Smooth muscle cell (in vitro differentiated cells): ENCODE measurements at regions not wholly inside any gene's neighbourhood (a gene's known extent, or its start where the extent isn't known, plus 50 kb on each side); places are given as distances from the start of the nearest gene placed in this dataset.

Source experiments
- DNase-seq: peaks from one replicate; lab custom pipeline; 2025; ENCODE audit not compliant: unreplicated experiment; lab: John Stamatoyannopoulos, UW
- H2AFZ ChIP-seq: fragments of 200-600 bp; sonication (generic); 2 replicates; pipeline ENCODE4 v1.6.0; 2016; ENCODE audit warnings: antibody characterized with exemption, low read depth, mild to moderate bottlenecking
- H3F3A ChIP-seq: fragments of 200-600 bp; sonication (generic); 2 replicates; pipeline ENCODE4 v1.6.0; 2017; ENCODE audit warnings: antibody characterized with exemption, low read depth
- H3K27ac ChIP-seq: fragments of 200-600 bp; sonication (generic); 2 replicates; pipeline ENCODE4 v1.5.1; 2016; ENCODE audit warnings: low read depth, mild to moderate bottlenecking
- H3K27me3 ChIP-seq: fragments of 200-600 bp; sonication (generic); 2 replicates; pipeline ENCODE4 v1.6.1; 2016; ENCODE audit warnings: low read depth, mild to moderate bottlenecking
- H3K36me3 ChIP-seq: fragments of 200-600 bp; sonication (generic); 2 replicates; pipeline ENCODE4 v1.5.1; 2016; ENCODE audit warnings: low read depth
- H3K4me1 ChIP-seq: fragments of 200-600 bp; sonication (generic); 2 replicates; pipeline ENCODE4 v1.5.1; 2016; ENCODE audit warnings: low read depth
- H3K4me2 ChIP-seq: fragments of 200-600 bp; sonication (generic); 2 replicates; pipeline ENCODE4 v1.6.0; 2016; ENCODE audit warnings: mild to moderate bottlenecking
- H3K4me3 ChIP-seq: fragments of 200-600 bp; sonication (generic); 2 replicates; pipeline ENCODE4 v1.5.1; 2016; ENCODE audit warnings: mild to moderate bottlenecking
- H3K79me2 ChIP-seq: fragments of 200-600 bp; sonication (generic); 2 replicates; pipeline ENCODE4 v1.6.0; 2016; ENCODE audit warnings: low read depth, mild to moderate bottlenecking
- H3K9ac ChIP-seq: fragments of 200-600 bp; sonication (generic); 2 replicates; pipeline ENCODE4 v1.6.0; 2016; ENCODE audit warnings: low read depth
- H3K9me3 ChIP-seq: fragments of 200-600 bp; sonication (generic); replicated peaks from 2 replicates; pipeline ENCODE4 v1.5.1; 2016; ENCODE audit warnings: low read depth
- H4K20me1 ChIP-seq: fragments of 200-600 bp; sonication (generic); 2 replicates; pipeline ENCODE4 v1.6.0; 2016; ENCODE audit warnings: low read depth
- WGBS: methylation state at CpG from one replicate; pipeline ENCODE4 v1.1.7; 2016; ENCODE audit warnings: low lambda C conversion rate; 5-methylcytosine and 5-hydroxymethylcytosine counted together
- TF ChIP-seq, protein P1 (sequence below): fragments of 200-600 bp; sonication (generic); IDR thresholded peaks from 2 replicates; pipeline ENCODE4 v1.5.1; 2017; ENCODE audit warnings: borderline replicate concordance, mild to moderate bottlenecking, antibody characterized with exemption; ENCODE audit not compliant: insufficient read depth, poor library complexity, severe bottlenecking

DNA sequence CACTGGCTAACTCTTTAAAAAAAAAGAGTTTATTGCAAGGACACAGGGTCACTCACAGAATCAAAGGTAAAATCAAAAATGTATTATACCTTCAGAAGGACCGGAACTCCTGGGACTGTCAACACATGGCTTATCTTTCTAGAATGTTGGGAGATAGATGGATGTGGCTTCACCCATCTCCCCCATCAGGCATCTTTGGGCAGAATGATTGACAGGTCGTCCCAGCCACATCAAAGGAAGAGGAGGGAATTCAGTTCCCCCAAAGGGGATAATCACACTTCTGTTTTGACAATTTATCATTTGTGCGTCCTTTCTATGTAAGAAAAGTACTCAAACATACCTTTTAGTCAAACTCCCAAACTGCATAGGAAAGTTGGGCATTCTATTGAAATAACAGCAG is 228.6 kb upstream of the CDH5 start:
- no peaks in the 10 kb centered on the region for H3K79me2 ChIP-seq
- no peaks in the 10 kb centered on the region for H3K27me3 ChIP-seq
- H3K4me1 ChIP-seq = no peaks in the 10 kb centered on the region
- H3K36me3 ChIP-seq = no peaks in the 10 kb centered on the region
- no peak overlapping the region for H3K4me2 ChIP-seq
- H3K9ac ChIP-seq = no peak overlapping the region
- WGBS = 74% methylated on average over 3 of the region's 3 CpGs
- H3K9me3 ChIP-seq = no peaks in the 10 kb centered on the region
- H3K27ac ChIP-seq = no peak overlapping the region
- TF ChIP-seq, protein P1, sequence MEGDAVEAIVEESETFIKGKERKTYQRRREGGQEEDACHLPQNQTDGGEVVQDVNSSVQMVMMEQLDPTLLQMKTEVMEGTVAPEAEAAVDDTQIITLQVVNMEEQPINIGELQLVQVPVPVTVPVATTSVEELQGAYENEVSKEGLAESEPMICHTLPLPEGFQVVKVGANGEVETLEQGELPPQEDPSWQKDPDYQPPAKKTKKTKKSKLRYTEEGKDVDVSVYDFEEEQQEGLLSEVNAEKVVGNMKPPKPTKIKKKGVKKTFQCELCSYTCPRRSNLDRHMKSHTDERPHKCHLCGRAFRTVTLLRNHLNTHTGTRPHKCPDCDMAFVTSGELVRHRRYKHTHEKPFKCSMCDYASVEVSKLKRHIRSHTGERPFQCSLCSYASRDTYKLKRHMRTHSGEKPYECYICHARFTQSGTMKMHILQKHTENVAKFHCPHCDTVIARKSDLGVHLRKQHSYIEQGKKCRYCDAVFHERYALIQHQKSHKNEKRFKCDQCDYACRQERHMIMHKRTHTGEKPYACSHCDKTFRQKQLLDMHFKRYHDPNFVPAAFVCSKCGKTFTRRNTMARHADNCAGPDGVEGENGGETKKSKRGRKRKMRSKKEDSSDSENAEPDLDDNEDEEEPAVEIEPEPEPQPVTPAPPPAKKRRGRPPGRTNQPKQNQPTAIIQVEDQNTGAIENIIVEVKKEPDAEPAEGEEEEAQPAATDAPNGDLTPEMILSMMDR = no peak
- H4K20me1 ChIP-seq = no peaks in the 10 kb centered on the region
- no peak overlapping the region for H3K4me3 ChIP-seq
- DNase-seq = no peak
- H2AFZ ChIP-seq = no peak overlapping the region
- no peaks in the 10 kb centered on the region for H3F3A ChIP-seq

DNA sequence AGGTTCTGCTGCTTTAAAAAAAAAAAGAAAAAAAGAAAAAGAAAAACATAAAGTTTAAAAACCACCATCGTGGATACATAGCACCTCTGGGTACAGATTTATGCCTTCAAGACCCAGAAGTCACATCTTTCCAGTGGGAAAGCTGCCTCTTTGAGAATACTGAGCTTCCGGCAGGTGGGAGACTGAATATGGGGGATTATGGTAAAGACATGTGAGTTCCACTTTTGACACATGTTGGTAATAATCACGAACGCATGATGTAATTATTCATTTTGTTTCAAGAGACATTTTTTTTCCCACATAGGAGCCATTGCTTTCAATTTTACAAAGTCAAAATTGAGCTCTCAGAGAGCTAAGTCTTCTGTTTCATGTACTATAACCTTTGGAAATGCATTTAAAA is 229.7 kb upstream of the CDH5 start:
- H3K36me3 ChIP-seq = no peaks in the 10 kb centered on the region
- H2AFZ ChIP-seq = no peak overlapping the region
- H3K27ac ChIP-seq = no peak overlapping the region
- no peaks in the 10 kb centered on the region for H3K27me3 ChIP-seq
- no peaks in the 10 kb centered on the region for H4K20me1 ChIP-seq
- H3F3A ChIP-seq = no peaks in the 10 kb centered on the region
- TF ChIP-seq, protein P1 = no peak
- H3K4me3 ChIP-seq = no peak overlapping the region
- DNase-seq = no peak
- no peak overlapping the region for H3K4me2 ChIP-seq
- H3K79me2 ChIP-seq = no peaks in the 10 kb centered on the region
- H3K9ac ChIP-seq = no peak overlapping the region
- no peaks in the 10 kb centered on the region for H3K4me1 ChIP-seq
- H3K9me3 ChIP-seq = no peaks in the 10 kb centered on the region
- 77% methylated on average over 4 of the region's 4 CpGs for WGBS

DNA sequence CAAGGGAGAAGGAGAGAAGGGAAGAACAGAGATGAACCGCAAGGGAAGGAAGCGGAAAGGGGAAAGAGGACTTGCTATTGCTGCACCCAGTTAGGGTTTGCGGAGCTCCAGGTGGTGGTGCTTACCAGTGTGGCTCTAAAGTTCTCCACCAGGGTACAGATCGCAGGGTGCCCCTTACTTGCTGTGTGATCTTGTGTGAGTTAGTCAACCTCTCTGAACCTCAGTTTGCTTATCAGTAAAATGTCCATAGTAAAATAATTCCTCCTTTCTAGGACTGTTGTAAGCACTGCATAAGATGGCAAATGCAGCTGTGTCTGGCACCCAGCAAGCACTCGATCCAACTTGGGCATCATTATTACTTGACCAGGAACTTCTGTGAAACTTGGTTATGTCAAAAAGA is 230.7 kb upstream of the CDH5 start:
- TF ChIP-seq, protein P1 = no peak
- peaks cover 3% of the 10 kb centered on the region for H3K4me1 ChIP-seq
- H3K4me2 ChIP-seq = no peak overlapping the region
- H3K79me2 ChIP-seq = no peaks in the 10 kb centered on the region
- no peak overlapping the region for H3K9ac ChIP-seq
- H2AFZ ChIP-seq = no peak overlapping the region
- no peaks in the 10 kb centered on the region for H3K9me3 ChIP-seq
- H3F3A ChIP-seq = peaks cover 9% of the 10 kb centered on the region
- H3K4me3 ChIP-seq = no peak overlapping the region
- no peaks in the 10 kb centered on the region for H3K36me3 ChIP-seq
- no peaks in the 10 kb centered on the region for H3K27me3 ChIP-seq
- H4K20me1 ChIP-seq = no peaks in the 10 kb centered on the region
- WGBS = 96% methylated on average over 5 of the region's 5 CpGs
- H3K27ac ChIP-seq = no peak overlapping the region
- DNase-seq = no peak

DNA sequence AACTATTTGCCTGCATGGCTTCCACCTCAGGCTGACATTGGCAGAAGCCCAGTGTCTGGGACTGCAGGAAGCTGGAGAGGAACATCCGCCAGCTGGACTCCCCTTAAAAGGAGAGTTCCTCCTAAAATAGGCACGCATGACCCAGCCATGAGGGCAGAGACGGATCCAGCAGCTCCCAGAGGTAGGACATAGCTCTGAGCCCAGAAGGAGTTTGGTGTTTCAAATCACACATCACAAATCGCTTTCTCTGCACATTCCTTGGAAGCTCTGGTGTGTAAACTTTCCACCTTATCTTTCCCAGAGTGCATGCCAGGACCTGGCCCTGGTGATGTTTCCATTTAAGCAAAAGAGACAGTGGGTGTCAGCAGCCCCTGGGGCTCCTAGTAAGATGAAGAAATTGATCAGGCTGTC is 231.1 kb upstream of the CDH5 start:
- no peak overlapping the region for H3K9ac ChIP-seq
- H3F3A ChIP-seq = peaks cover 9% of the 10 kb centered on the region
- TF ChIP-seq, protein P1 = no peak
- no peaks in the 10 kb centered on the region for H3K36me3 ChIP-seq
- no peaks in the 10 kb centered on the region for H3K27me3 ChIP-seq
- H3K27ac ChIP-seq = no peak overlapping the region
- peaks cover 6% of the 10 kb centered on the region for H3K4me1 ChIP-seq
- H2AFZ ChIP-seq = no peak overlapping the region
- H3K79me2 ChIP-seq = no peaks in the 10 kb centered on the region
- no peaks in the 10 kb centered on the region for H3K9me3 ChIP-seq
- no peak overlapping the region for H3K4me3 ChIP-seq
- DNase-seq = no peak
- H3K4me2 ChIP-seq = no peak overlapping the region
- H4K20me1 ChIP-seq = no peaks in the 10 kb centered on the region
- WGBS = 65% methylated on average over 4 of the region's 4 CpGs
